Activated T-cell treated with anti-CD3 and anti-CD28 coated beads for 1 hour (primary cell): ENCODE measurements at regions not wholly inside any gene's neighbourhood (a gene's known extent, or its start where the extent isn't known, plus 50 kb on each side); places are given as distances from the start of the nearest gene placed in this dataset.

Source experiments
- DNase-seq: peaks from one replicate; pipeline ENCODE4 v3.0.0-alpha.2; 2020; ENCODE audit warnings: low read depth

GRCh38 chr2:181389524-181389923, 67.7 kb upstream of the ITGA4 start:
- DNase-seq = no peak

GRCh38 chr2:181393472-181393871, 63.7 kb upstream of the ITGA4 start:
- no peak for DNase-seq

GRCh38 chr2:181394741-181395437, 62.3 kb upstream of the ITGA4 start:
- no peak for DNase-seq

- DNase-seq = no peak
Measured at GRCh38 chr2:181395851-181396250, 61.3 kb upstream of the ITGA4 start.

GRCh38 chr2:181396256-181397123, 60.7 kb upstream of the ITGA4 start:
- no peak for DNase-seq

GRCh38 chr2:181397331-181397730, 59.9 kb upstream of the ITGA4 start:
- no peak for DNase-seq

GRCh38 chr2:181398000-181398399, 59.2 kb upstream of the ITGA4 start:
- no peak for DNase-seq

GRCh38 chr2:181399027-181399426, 58.2 kb upstream of the ITGA4 start:
- no peak for DNase-seq

- DNase-seq = no peak
Measured at GRCh38 chr2:181404472-181404871, 52.7 kb upstream of the ITGA4 start.

- DNase-seq = no peak
Measured at GRCh38 chr2:181407171-181407570, 50.0 kb upstream of the ITGA4 start.
